ENCODE measurements at regions not wholly inside any gene's neighbourhood (a gene's known extent, or its start where the extent isn't known, plus 50 kb on each side); places are given as distances from the start of the nearest gene placed in this dataset.
"Not testable (repeated sequence)": the region's sequence is repeated elsewhere in the genome, so short reads cannot be mapped to it uniquely, and the experiment has no call there.

GRCh38 chr2:65798641-65799040, 366.2 kb upstream of the SPRED2 start:
- DNase-seq (ENCODE audit: low read depth), result no peak

GRCh38 chr2:65794994-65795393, 362.6 kb upstream of the SPRED2 start:
- no peak for DNase-seq (ENCODE audit: low read depth)

- no peak for DNase-seq (ENCODE audit: low read depth)
Measured at GRCh38 chr2:65791404-65791975, 359.1 kb upstream of the SPRED2 start.

GRCh38 chr2:65790676-65790935, 358.2 kb upstream of the SPRED2 start:
- DNase-seq (ENCODE audit: low read depth), result no peak

GRCh38 chr2:65789923-65790675, 357.7 kb upstream of the SPRED2 start:
- no peak for DNase-seq (ENCODE audit: low read depth)

- no peak for DNase-seq (ENCODE audit: low read depth)
Measured at GRCh38 chr2:65788556-65788955, 356.2 kb upstream of the SPRED2 start.

GRCh38 chr2:65786765-65787164, 354.4 kb upstream of the SPRED2 start:
- no peak for DNase-seq (ENCODE audit: low read depth)

GRCh38 chr2:65786007-65786717, 353.8 kb upstream of the SPRED2 start:
- DNase-seq (ENCODE audit: low read depth), result no peak

- no peak for DNase-seq (ENCODE audit: low read depth)
Measured at GRCh38 chr2:65782996-65783650, 350.7 kb upstream of the SPRED2 start.

GRCh38 chr2:65782186-65782585, 349.8 kb upstream of the SPRED2 start:
- DNase-seq (ENCODE audit: low read depth), result no peak

- no peak for DNase-seq (ENCODE audit: low read depth)
Measured at GRCh38 chr2:65781756-65782155, 349.4 kb upstream of the SPRED2 start.

GRCh38 chr2:65779021-65779420, 346.6 kb upstream of the SPRED2 start:
- no peak for DNase-seq (ENCODE audit: low read depth)

- DNase-seq (ENCODE audit: low read depth), result peak; percentile 24
Measured at GRCh38 chr2:65778137-65778536, 345.7 kb upstream of the SPRED2 start.

GRCh38 chr2:65775839-65776238, 343.4 kb upstream of the SPRED2 start:
- no peak for DNase-seq (ENCODE audit: low read depth)

GRCh38 chr2:65767946-65768345, 335.5 kb upstream of the SPRED2 start:
- DNase-seq (ENCODE audit: low read depth), result no peak

- DNase-seq (ENCODE audit: low read depth), result no peak
Measured at GRCh38 chr2:65766768-65767267, 334.4 kb upstream of the SPRED2 start.

- DNase-seq (ENCODE audit: low read depth), result no peak
Measured at GRCh38 chr2:65765376-65765775, 333.0 kb upstream of the SPRED2 start.

GRCh38 chr2:65762068-65762467, 329.7 kb upstream of the SPRED2 start:
- no peak for DNase-seq (ENCODE audit: low read depth)

- no peak for DNase-seq (ENCODE audit: low read depth)
Measured at GRCh38 chr2:65754219-65754618, 321.8 kb upstream of the SPRED2 start.

- DNase-seq (ENCODE audit: low read depth), result no peak
Measured at GRCh38 chr2:65751408-65751807, 319.0 kb upstream of the SPRED2 start.

GRCh38 chr2:65749545-65749944, 317.1 kb upstream of the SPRED2 start:
- DNase-seq (ENCODE audit: low read depth), result peak; percentile 77

GRCh38 chr2:65747875-65748274, 315.5 kb upstream of the SPRED2 start:
- not testable (repeated sequence) for DNase-seq (ENCODE audit: low read depth)

Measured in HT1080 (cell line).